H9 (cell line): ENCODE measurements at regions not wholly inside any gene's neighbourhood (a gene's known extent, or its start where the extent isn't known, plus 50 kb on each side); places are given as distances from the start of the nearest gene placed in this dataset.

Source experiments
- DNase-seq: peaks from one replicate; pipeline ENCODE4 v3.0.0-alpha.2; 2017
- H2AFZ ChIP-seq: one replicate; pipeline ENCODE4 v1.6.1; 2013; ENCODE audit warnings: mild to moderate bottlenecking, low read length, control low read depth, moderate library complexity
- H2AK5ac ChIP-seq: 2 replicates; pipeline ENCODE4 v1.6.1; 2013; ENCODE audit warnings: low read length, control low read depth, mixed read lengths; ENCODE audit not compliant: insufficient read length
- H2BK120ac ChIP-seq: one replicate; pipeline ENCODE4 v1.6.1; 2013; ENCODE audit warnings: low read depth, mild to moderate bottlenecking, low read length, control low read depth, inconsistent platforms; ENCODE audit not compliant: poor library complexity, severe bottlenecking
- H2BK12ac ChIP-seq: 2 replicates; pipeline ENCODE4 v1.6.1; 2013; ENCODE audit warnings: low read length, control low read depth, mixed read lengths, low read depth; ENCODE audit not compliant: insufficient read length
- H2BK15ac ChIP-seq: 2 replicates; pipeline ENCODE4 v1.6.1; 2013; ENCODE audit warnings: low read depth, low read length, control low read depth
- H2BK20ac ChIP-seq: one replicate; pipeline ENCODE4 v1.6.1; 2013; ENCODE audit warnings: low read depth, mild to moderate bottlenecking, low read length, control low read depth, inconsistent platforms; ENCODE audit not compliant: poor library complexity, severe bottlenecking
- H2BK5ac ChIP-seq: 2 replicates; pipeline ENCODE4 v1.6.1; 2013; ENCODE audit warnings: low read length, control low read depth, mixed read lengths; ENCODE audit not compliant: insufficient read length
- H3K14ac ChIP-seq: 2 replicates; pipeline ENCODE4 v1.6.1; 2013; ENCODE audit warnings: low read length, control low read depth; ENCODE audit not compliant: insufficient read depth
- H3K18ac ChIP-seq: 2 replicates; pipeline ENCODE4 v1.6.1; 2013; ENCODE audit warnings: low read depth, mild to moderate bottlenecking, mixed read lengths, low read length, control low read depth; ENCODE audit not compliant: insufficient read length
- H3K23ac ChIP-seq: 2 replicates; pipeline ENCODE4 v1.6.1; 2013; ENCODE audit warnings: low read length, control low read depth, mixed read lengths, low read depth; ENCODE audit not compliant: insufficient read length
- H3K23me2 ChIP-seq: 2 replicates; pipeline ENCODE4 v1.6.1; 2013; ENCODE audit warnings: low read depth, mild to moderate bottlenecking, mixed read lengths, low read length, control low read depth; ENCODE audit not compliant: insufficient read length, poor library complexity, severe bottlenecking
- H3K27ac ChIP-seq: 2 replicates; pipeline ENCODE4 v1.5.1; 2013; ENCODE audit warnings: low read length, control low read depth, mixed read lengths, low read depth; ENCODE audit not compliant: insufficient read length
- H3K27me3 ChIP-seq: 2 replicates; pipeline ENCODE4 v1.6.1; 2013; ENCODE audit warnings: low read length, control low read depth, inconsistent platforms; ENCODE audit not compliant: insufficient read depth
- H3K4ac ChIP-seq: 2 replicates; pipeline ENCODE4 v1.6.1; 2013; ENCODE audit warnings: low read depth, mild to moderate bottlenecking, control low read depth, inconsistent platforms, low read length, moderate library complexity
- H3K4me1 ChIP-seq: 2 replicates; pipeline ENCODE4 v1.6.1; 2013; ENCODE audit warnings: low read length, control low read depth, inconsistent platforms; ENCODE audit not compliant: insufficient read depth
- H3K4me2 ChIP-seq: 2 replicates; pipeline ENCODE4 v1.6.1; 2013; ENCODE audit warnings: low read length, control low read depth, mixed read lengths; ENCODE audit not compliant: insufficient read length, insufficient read depth
- H3K56ac ChIP-seq: 2 replicates; pipeline ENCODE4 v1.6.1; 2013; ENCODE audit warnings: low read depth, mild to moderate bottlenecking, mixed read lengths, low read length, control low read depth; ENCODE audit not compliant: insufficient read length
- H3K79me1 ChIP-seq: 2 replicates; pipeline ENCODE4 v1.6.1; 2013; ENCODE audit warnings: low read depth, mild to moderate bottlenecking, moderate library complexity, low read length, control low read depth, inconsistent platforms; ENCODE audit not compliant: insufficient read depth, poor library complexity, severe bottlenecking
- H3K79me2 ChIP-seq: 2 replicates; pipeline ENCODE4 v1.6.1; 2013; ENCODE audit warnings: low read length, control low read depth, inconsistent platforms; ENCODE audit not compliant: insufficient read depth
- H3K9ac ChIP-seq: 2 replicates; pipeline ENCODE4 v1.6.1; 2013; ENCODE audit warnings: low read length, control low read depth, mixed read lengths; ENCODE audit not compliant: insufficient read length; ENCODE audit errors: extremely low read depth
- H3K9me3 ChIP-seq: one replicate; pipeline ENCODE4 v1.6.1; 2013; ENCODE audit warnings: low read depth, low read length, inconsistent platforms; ENCODE audit not compliant: control insufficient read depth
- H3T11ph ChIP-seq: one replicate; pipeline ENCODE4 v1.6.1; 2013; ENCODE audit warnings: mild to moderate bottlenecking, low read length, control low read depth, inconsistent platforms
- H4K20me1 ChIP-seq: one replicate; pipeline ENCODE4 v1.6.1; 2013; ENCODE audit not compliant: control insufficient read depth, insufficient read length, insufficient read depth
- H4K5ac ChIP-seq: 2 replicates; pipeline ENCODE4 v1.6.1; 2013; ENCODE audit warnings: low read depth, mild to moderate bottlenecking, mixed read lengths, low read length, control low read depth; ENCODE audit not compliant: insufficient read length
- H4K8ac ChIP-seq: replicated peaks from 2 replicates; pipeline ENCODE4 v1.6.1; 2013; ENCODE audit warnings: low read length, control low read depth, mixed read lengths, low read depth; ENCODE audit not compliant: insufficient read length
- H4K91ac ChIP-seq: 2 replicates; pipeline ENCODE4 v1.6.1; 2013; ENCODE audit warnings: low read depth, mild to moderate bottlenecking, moderate library complexity, mixed read lengths, low read length, control low read depth; ENCODE audit not compliant: insufficient read length
- H3K27ac Mint-ChIP-seq, 3 experiments: 2 replicates in 2 of 3; 3 replicates in 1 of 3; pipeline ENCODE4 v1.8.0; 2020 to 2021; ENCODE audit warnings: mixed read lengths in 3 of 3, mild to moderate bottlenecking in 1 of 3, moderate library complexity in 1 of 3
- H3K27me3 Mint-ChIP-seq: 2 replicates; pipeline ENCODE4 v1.8.0; 2021; ENCODE audit warnings: low read depth, mild to moderate bottlenecking, moderate library complexity, mixed read lengths
- H3K36me3 Mint-ChIP-seq, 3 experiments: 2 replicates in 2 of 3; 3 replicates in 1 of 3; pipeline ENCODE4 v1.8.0; 2020 to 2021; ENCODE audit warnings: low read depth in 3 of 3, mixed read lengths in 3 of 3; ENCODE audit not compliant: insufficient read depth in 1 of 3
- H3K4me1 Mint-ChIP-seq, 2 experiments: 2 replicates each; pipeline ENCODE4 v1.8.0; 2020; ENCODE audit warnings: mixed read lengths in 2 of 2
- H3K4me3 Mint-ChIP-seq, 2 experiments: 2 replicates in 1 of 2; 3 replicates in 1 of 2; pipeline ENCODE4 v1.8.0; 2020 to 2021; ENCODE audit warnings: mild to moderate bottlenecking in 2 of 2, mixed read lengths in 2 of 2, moderate library complexity in 1 of 2
- H3K9me3 Mint-ChIP-seq, 2 experiments: 2 replicates in 1 of 2; 3 replicates in 1 of 2; pipeline ENCODE4 v1.8.0; 2020; ENCODE audit warnings: mild to moderate bottlenecking in 2 of 2, mixed read lengths in 2 of 2, moderate library complexity in 1 of 2
- CTCF ChIP-seq: fragments of 200-600 bp; sonication (generic); conservative IDR thresholded peaks from 3 replicates; pipeline ENCODE4 v1.8.0; 2021; ENCODE audit warnings: antibody characterized with exemption, mild to moderate bottlenecking
- WGBS: extraction: QIAGEN DNeasy Blood & Tissue Kit; methylation state at CpG from one replicate; pipeline ENCODE4 v1.1.7; 2013; ENCODE audit warnings: missing lambda C conversion rate, low lambda C conversion rate, mixed read lengths; ENCODE audit not compliant: insufficient read length; ENCODE audit errors: extremely low coverage; 5-methylcytosine and 5-hydroxymethylcytosine counted together

- Histone ChIP-seq H3K23ac (no peak overlapping the region), H3K9me3 (no peaks in the 10 kb centered on the region), H4K20me1 (no peaks in the 10 kb centered on the region), H3K27ac (no peak overlapping the region), H4K91ac (no peak overlapping the region), H3K4ac (no peak overlapping the region), H3K9ac (no peak overlapping the region), H4K8ac (no peak overlapping the region), H3K18ac (no peak overlapping the region), H3K4me2 (no peak overlapping the region), H3K14ac (no peak overlapping the region), H3K4me1 (no peaks in the 10 kb centered on the region; the same call in 1 of the 2 replicates), H3K79me2 (no peaks in the 10 kb centered on the region), H2BK120ac (no peak overlapping the region), H2BK12ac (no peak overlapping the region), H2BK15ac (no peak overlapping the region), H3K56ac (no peak overlapping the region), H2AFZ (no peak overlapping the region), H3K79me1 (no peaks in the 10 kb centered on the region), H2AK5ac (no peak overlapping the region), H3T11ph (no peak overlapping the region), H3K27me3 (no peaks in the 10 kb centered on the region), H2BK20ac (no peak overlapping the region), H2BK5ac (no peak overlapping the region), H3K23me2 (no peaks in the 10 kb centered on the region), H4K5ac (no peak overlapping the region)
- Mint-ChIP-seq H3K27me3 (peaks cover 30% of the 10 kb centered on the region), H3K9me3 (no peaks in the 10 kb centered on the region; a peak in 2 of 5 replicates), H3K36me3 (no peaks in the 10 kb centered on the region; a peak in 1 of 7 replicates), H3K4me1 (peaks cover 3 to 4% of the 10 kb centered on the region in 2 experiments; a peak in 3 of 4 replicates), H3K4me3 (no peak overlapping the region), H3K27ac (no peak overlapping the region)
- TF ChIP-seq CTCF: no peak
- no CpG with 5 or more reads among the region's 1 CpG for WGBS
- no peak for DNase-seq
These were observed 98.3 kb upstream of the OTOS start for GRCh38 chr2:240238786-240239185.
